GM23338 (cell line): ENCODE measurements at regions not wholly inside any gene's neighbourhood (a gene's known extent, or its start where the extent isn't known, plus 50 kb on each side); places are given as distances from the start of the nearest gene placed in this dataset.

ENCODE experiments used
- ATAC-seq: fragments of 200-7000 bp; cut with Tn5 transposase; 3 replicates; pipeline ENCODE4 v1.9.1; 2020
- DNase-seq: peaks from one replicate; pipeline ENCODE4 v3.0.0-alpha.2; 2015; ENCODE audit warnings: low spot score
- H2AFZ ChIP-seq: fragments of 200-600 bp; sonication (generic); 2 replicates; pipeline ENCODE4 v1.8.0; 2016; ENCODE audit warnings: antibody characterized with exemption, mild to moderate bottlenecking, moderate library complexity
- H3F3A ChIP-seq: fragments of 200-600 bp; sonication (generic); replicated peaks from 2 replicates; pipeline ENCODE4 v1.8.0; 2017; ENCODE audit warnings: antibody characterized with exemption, mixed run types, low read depth
- H3K27ac ChIP-seq: fragments of 200-600 bp; sonication (generic); 2 replicates; pipeline ENCODE4 v1.6.1; 2016; ENCODE audit warnings: low read depth
- H3K27me3 ChIP-seq: fragments of 200-600 bp; sonication (generic); 2 replicates; pipeline ENCODE4 v1.8.0; 2016; ENCODE audit warnings: mild to moderate bottlenecking, mixed run types, moderate library complexity; ENCODE audit not compliant: insufficient read depth
- H3K36me3 ChIP-seq: fragments of 200-600 bp; sonication (generic); 2 replicates; pipeline ENCODE4 v1.8.0; 2016; ENCODE audit warnings: mild to moderate bottlenecking; ENCODE audit not compliant: insufficient read depth
- H3K4me1 ChIP-seq: fragments of 200-600 bp; sonication (generic); 2 replicates; pipeline ENCODE4 v1.8.0; 2016; ENCODE audit warnings: mild to moderate bottlenecking, moderate library complexity; ENCODE audit not compliant: insufficient read depth
- H3K4me2 ChIP-seq: fragments of 200-600 bp; sonication (generic); 2 replicates; pipeline ENCODE4 v1.7.1; 2017; ENCODE audit warnings: mixed run types
- H3K4me3 ChIP-seq: fragments of 200-600 bp; sonication (generic); 2 replicates; pipeline ENCODE4 v1.6.1; 2016; ENCODE audit warnings: mixed run types
- H3K79me2 ChIP-seq: fragments of 200-600 bp; sonication (generic); replicated peaks from 2 replicates; pipeline ENCODE4 v1.8.0; 2017; ENCODE audit warnings: mild to moderate bottlenecking; ENCODE audit not compliant: insufficient read depth
- H3K9me2 ChIP-seq: fragments of 200-600 bp; sonication (generic); 2 replicates; pipeline ENCODE4 v1.8.0; 2017; ENCODE audit not compliant: insufficient read depth
- H4K20me1 ChIP-seq: fragments of 200-600 bp; sonication (generic); replicated peaks from 2 replicates; pipeline ENCODE4 v1.8.0; 2017; ENCODE audit warnings: mild to moderate bottlenecking; ENCODE audit not compliant: insufficient read depth
- H3K27ac Mint-ChIP-seq: 2 replicates; pipeline ENCODE4 v1.8.0; 2020; ENCODE audit warnings: inconsistent platforms, mild to moderate bottlenecking, moderate library complexity, mixed read lengths
- H3K27me3 Mint-ChIP-seq: 3 replicates; pipeline ENCODE4 v1.8.0; 2022; ENCODE audit warnings: low read depth, mild to moderate bottlenecking, moderate library complexity, mixed read lengths, inconsistent platforms; ENCODE audit not compliant: insufficient read depth, poor library complexity
- H3K36me3 Mint-ChIP-seq: 3 replicates; pipeline ENCODE4 v1.8.0; 2021; ENCODE audit warnings: low read depth, mild to moderate bottlenecking, inconsistent platforms, moderate library complexity, mixed read lengths
- H3K4me1 Mint-ChIP-seq: 3 replicates; pipeline ENCODE4 v1.8.0; 2020; ENCODE audit warnings: mild to moderate bottlenecking, inconsistent platforms, mixed read lengths
- H3K4me3 Mint-ChIP-seq: 3 replicates; pipeline ENCODE4 v1.8.0; 2021; ENCODE audit warnings: moderate library complexity, mild to moderate bottlenecking, inconsistent platforms, mixed read lengths
- H3K9me3 Mint-ChIP-seq: 3 replicates; pipeline ENCODE4 v1.8.0; 2020; ENCODE audit warnings: moderate library complexity, mild to moderate bottlenecking, inconsistent platforms, mixed read lengths
- ETS1 ChIP-seq: IDR thresholded peaks from 2 replicates; pipeline ENCODE4 v1.6.1; 2016; ENCODE audit warnings: antibody characterized with exemption
- EZH2 ChIP-seq: fragments of 200-600 bp; sonication (generic); IDR thresholded peaks from one replicate; pipeline ENCODE4 v1.8.0; 2017; ENCODE audit warnings: antibody characterized with exemption, mild to moderate bottlenecking, low read depth; ENCODE audit not compliant: unreplicated experiment
- EZH2phosphoT487 ChIP-seq: fragments of 200-600 bp; sonication (generic); IDR thresholded peaks from one replicate; pipeline ENCODE4 v1.8.1; 2018; ENCODE audit warnings: antibody characterized with exemption; ENCODE audit not compliant: unreplicated experiment
- JUNB ChIP-seq: IDR thresholded peaks from one replicate; pipeline ENCODE4 v1.6.1; 2016; ENCODE audit warnings: antibody characterized with exemption; ENCODE audit not compliant: unreplicated experiment
- REST ChIP-seq: IDR thresholded peaks from one replicate; pipeline ENCODE4 v1.6.1; 2018; ENCODE audit warnings: antibody characterized with exemption; ENCODE audit not compliant: unreplicated experiment
- STAT1 ChIP-seq: IDR thresholded peaks from one replicate; pipeline ENCODE4 v1.6.1; 2016; ENCODE audit warnings: antibody characterized with exemption; ENCODE audit not compliant: unreplicated experiment
- ZNF114 ChIP-seq: fragments of 250-450 bp; sonication (Bioruptor Pico); IDR thresholded peaks from 2 replicates; pipeline ENCODE4 v1.5.0; 2020; ENCODE audit warnings: mild to moderate bottlenecking, moderate library complexity
- ZNF462 ChIP-seq: fragments of 250-450 bp; sonication (Bioruptor Pico); IDR thresholded peaks from 2 replicates; pipeline ENCODE4 v1.5.0; 2020; ENCODE audit warnings: mild to moderate bottlenecking, moderate library complexity

GRCh38 chr21:20265707-20266440 lies 732.3 kb upstream of the NCAM2 start:
- H3K27me3 Mint-ChIP-seq, result no peaks in the 10 kb centered on the region
- Histone ChIP-seq H3K27ac (no peak overlapping the region), H3K36me3 (no peaks in the 10 kb centered on the region), H3F3A (no peaks in the 10 kb centered on the region), H4K20me1 (no peaks in the 10 kb centered on the region), H3K27me3 (no peaks in the 10 kb centered on the region), H3K4me1 (no peaks in the 10 kb centered on the region), H3K9me2 (no peaks in the 10 kb centered on the region), H3K4me3 (no peak overlapping the region), H3K79me2 (no peaks in the 10 kb centered on the region), H3K4me2 (no peak overlapping the region), H2AFZ (no peak overlapping the region)
- no peaks in the 10 kb centered on the region for H3K36me3 Mint-ChIP-seq
- H3K4me1 Mint-ChIP-seq, result no peaks in the 10 kb centered on the region
- TF ChIP-seq REST (no peak), STAT1 (no peak), ZNF114 (CRISPR knock-in tag) (no peak), ETS1 (no peak)
- no peak overlapping the region for H3K4me3 Mint-ChIP-seq
- DNase-seq, result no peak
- H3K9me3 Mint-ChIP-seq, result no peaks in the 10 kb centered on the region; the same call in 2 of the 3 replicates
- no peak for ATAC-seq
- no peak overlapping the region for H3K27ac Mint-ChIP-seq

- Histone ChIP-seq H4K20me1 (no peaks in the 10 kb centered on the region), H3K4me3 (no peak overlapping the region), H3K27ac (no peak overlapping the region), H3K9me2 (no peaks in the 10 kb centered on the region), H3K36me3 (no peaks in the 10 kb centered on the region), H3K4me1 (no peaks in the 10 kb centered on the region), H3K4me2 (no peak overlapping the region), H2AFZ (no peak overlapping the region), H3K27me3 (no peaks in the 10 kb centered on the region), H3K79me2 (no peaks in the 10 kb centered on the region), H3F3A (no peaks in the 10 kb centered on the region)
- Mint-ChIP-seq H3K4me1 (no peaks in the 10 kb centered on the region), H3K27ac (no peak overlapping the region), H3K27me3 (no peaks in the 10 kb centered on the region), H3K4me3 (no peak overlapping the region), H3K9me3 (no peaks in the 10 kb centered on the region; the same call in 2 of the 3 replicates), H3K36me3 (no peaks in the 10 kb centered on the region)
- ATAC-seq (no peak), DNase-seq (no peak)
- no peak for TF ChIP-seq ETS1
- TF ChIP-seq ZNF462 (CRISPR knock-in tag), result no peak
- no peak for TF ChIP-seq JUNB
- no peak for TF ChIP-seq EZH2
- TF ChIP-seq EZH2phosphoT487, result no peak
- no peak for TF ChIP-seq STAT1
- TF ChIP-seq ZNF114 (CRISPR knock-in tag), result no peak
Measured at GRCh38 chr21:20266441-20266710, 731.8 kb upstream of the NCAM2 start.
